Stimulated activated CD4-positive, alpha-beta T cell treated with anti-CD3 and anti-CD28 coated beads, Interleukin-1b, Interleukin-23, amount 100 ng/mL, for 4 hours (primary cell): ENCODE measurements at regions not wholly inside any gene's neighbourhood (a gene's known extent, or its start where the extent isn't known, plus 50 kb on each side); places are given as distances from the start of the nearest gene placed in this dataset.

Experiments
- DNase-seq, 2 donors: peaks; one replicate each; pipeline ENCODE4 v3.0.0-alpha.2; 2020; ENCODE audit warnings: low read depth in 2 of 2

- DNase-seq: no peak
Measured at GRCh38 chr14:87732562-87732961, 260.4 kb downstream of the GALC start.

GRCh38 chr14:87725318-87725717 lies 267.7 kb downstream of the GALC start:
- DNase-seq: no peak

GRCh38 chr14:87712396-87713090 lies 280.4 kb downstream of the GALC start:
- no peak for DNase-seq

GRCh38 chr14:87705439-87705896 lies 287.5 kb downstream of the GALC start:
- no peak for DNase-seq

GRCh38 chr14:87698481-87698880 lies 294.5 kb downstream of the GALC start:
- no peak for DNase-seq

- DNase-seq: no peak
Measured at GRCh38 chr14:87696485-87696884, 296.5 kb downstream of the GALC start.

- DNase-seq: no peak
Measured at GRCh38 chr14:87691042-87691881, 301.7 kb downstream of the GALC start.

- no peak for DNase-seq
Measured at GRCh38 chr14:87690076-87690613, 302.8 kb downstream of the GALC start.

- no peak for DNase-seq
Measured at GRCh38 chr14:87688524-87688923, 304.5 kb downstream of the GALC start.

- no peak for DNase-seq
Measured at GRCh38 chr14:87687420-87687819, 305.6 kb downstream of the GALC start.

GRCh38 chr14:87686746-87687145 lies 306.2 kb downstream of the GALC start:
- no peak for DNase-seq

- no peak for DNase-seq
Measured at GRCh38 chr14:87679866-87680265, 313.1 kb downstream of the GALC start.

- DNase-seq: no peak
Measured at GRCh38 chr14:87678624-87679023, 314.4 kb downstream of the GALC start.

- DNase-seq: no peak
Measured at GRCh38 chr14:87676814-87677437, 316.1 kb downstream of the GALC start.

GRCh38 chr14:87667659-87668058 lies 325.3 kb downstream of the GALC start:
- no peak for DNase-seq

- no peak for DNase-seq
Measured at GRCh38 chr14:87656315-87656714, 336.7 kb downstream of the GALC start.

- no peak for DNase-seq
Measured at GRCh38 chr14:87652278-87652677, 340.7 kb downstream of the GALC start.

GRCh38 chr14:87644689-87645088 lies 348.3 kb downstream of the GALC start:
- DNase-seq: no peak

- DNase-seq: no peak
Measured at GRCh38 chr14:87643005-87643404, 350.0 kb downstream of the GALC start.

GRCh38 chr14:87640553-87640952 lies 352.4 kb downstream of the GALC start:
- DNase-seq: no peak

- no peak for DNase-seq
Measured at GRCh38 chr14:87638196-87638595, 354.8 kb downstream of the GALC start.

- no peak for DNase-seq
Measured at GRCh38 chr14:87635442-87635841, 357.5 kb downstream of the GALC start.
